ENCODE measurements at regions not wholly inside any gene's neighbourhood (a gene's known extent, or its start where the extent isn't known, plus 50 kb on each side); places are given as distances from the start of the nearest gene placed in this dataset.

- H3K27me3 Mint-ChIP-seq: peaks cover 4% of the 10 kb centered on the region
- ChIA-PET POLR2A (no interaction called here), CTCF (interaction anchor here (1.5 kb wide), 1 partner anchor 9 kb away, joined by 4 read pairs; no protein-coding TSS in a partner anchor)
- H3K27ac Mint-ChIP-seq: no peak overlapping the region
- no peak for TF ChIP-seq CTCF (IDR thresholded peaks at IDR 0.05)
- H3K36me3 Mint-ChIP-seq (ENCODE audit: low read depth): no peaks in the 10 kb centered on the region
- intact Hi-C loops (cut with micrococcal nuclease): no loop called here
- DNase-seq (no peak), ATAC-seq (no peak)
- no peaks in the 10 kb centered on the region for H3K9me3 Mint-ChIP-seq
- H3K4me1 Mint-ChIP-seq (ENCODE audit: low read depth): no peaks in the 10 kb centered on the region
- no peak overlapping the region for H3K4me3 Mint-ChIP-seq
These were observed 403.0 kb downstream of the LMO7 start for GRCh38 chr13:76038920-76039716.

DNA sequence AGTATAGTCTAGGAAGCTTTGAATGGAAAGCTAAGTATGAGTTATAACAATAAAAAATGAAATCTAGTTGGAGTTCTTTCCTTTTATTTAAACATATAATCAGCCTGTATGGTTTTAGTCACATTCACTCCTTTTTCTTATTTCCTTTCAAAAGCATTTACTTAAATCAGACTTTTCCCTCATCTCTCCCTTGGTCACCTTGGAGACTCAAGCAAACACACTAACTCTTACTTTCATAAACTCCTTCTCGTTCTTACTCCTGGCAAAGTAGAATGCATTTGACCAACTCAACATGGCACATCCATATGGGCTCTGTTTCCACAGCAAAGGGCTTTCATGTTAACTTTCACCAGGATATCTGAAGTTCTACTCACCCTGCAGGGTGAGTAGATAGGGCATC is 400.0 kb downstream of the LMO7 start:
- no peak for DNase-seq
- ChIA-PET CTCF (interaction anchor here (0.8 kb wide), 1 partner anchor 166 kb away, joined by 3 read pairs; no protein-coding TSS in a partner anchor), POLR2A (no interaction called here)
- Mint-ChIP-seq H3K9me3 (no peaks in the 10 kb centered on the region), H3K4me1 (ENCODE audit: low read depth) (no peaks in the 10 kb centered on the region), H3K36me3 (ENCODE audit: low read depth) (no peaks in the 10 kb centered on the region), H3K4me3 (no peak overlapping the region), H3K27ac (no peak overlapping the region), H3K27me3 (peaks cover 6% of the 10 kb centered on the region)
- ATAC-seq: no peak
- intact Hi-C loops (cut with micrococcal nuclease): no loop called here
- TF ChIP-seq CTCF (IDR thresholded peaks at IDR 0.05): no peak

DNA sequence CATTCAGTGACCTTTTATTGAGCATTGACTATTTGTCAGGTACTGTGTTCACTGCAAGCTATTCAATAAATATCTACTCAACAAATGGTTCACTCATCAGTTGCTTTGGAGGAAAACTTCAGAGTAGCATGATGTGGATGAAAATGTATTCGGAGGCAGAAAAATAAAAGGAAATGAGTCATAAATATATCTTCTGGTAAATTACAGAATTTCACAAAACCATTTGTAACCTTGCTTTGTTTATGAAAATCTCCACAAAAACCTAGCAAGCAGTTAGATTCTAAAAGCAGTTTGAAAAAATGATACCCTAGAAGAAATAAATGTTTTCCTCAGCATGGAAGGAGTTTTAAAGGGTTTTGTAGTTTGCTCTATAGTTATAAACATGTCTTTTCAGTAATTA is 399.6 kb downstream of the LMO7 start:
- ATAC-seq: no peak

GRCh38 chr13:76029706-76030105 is 393.6 kb downstream of the LMO7 start:
- H3K9me3 Mint-ChIP-seq: no peaks in the 10 kb centered on the region
- ATAC-seq: no peak
- no peak for DNase-seq
- H3K36me3 Mint-ChIP-seq (ENCODE audit: low read depth): no peaks in the 10 kb centered on the region
- TF ChIP-seq CTCF (IDR thresholded peaks at IDR 0.05): no peak
- POLR2A ChIA-PET: no interaction called here
- intact Hi-C loops (cut with micrococcal nuclease): no loop called here
- H3K4me3 Mint-ChIP-seq: no peak overlapping the region
- no peak overlapping the region for H3K27ac Mint-ChIP-seq
- CTCF ChIA-PET: interaction anchor here (1.1 to 1.7 kb wide), 3 partner anchors 9 to 334 kb away, joined by 4 read pairs; no protein-coding TSS in a partner anchor
- H3K27me3 Mint-ChIP-seq: peaks cover 6% of the 10 kb centered on the region
- H3K4me1 Mint-ChIP-seq (ENCODE audit: low read depth): peaks cover 2% of the 10 kb centered on the region

More for the DNA sequence above, 399.6 kb downstream of the LMO7 start:
- TF ChIP-seq CTCF (IDR thresholded peaks at IDR 0.05): no peak
- no peak for DNase-seq
- ChIA-PET CTCF (interaction anchor here (1.0 kb wide), 1 partner anchor 193 kb away, joined by 3 read pairs; no protein-coding TSS in a partner anchor), POLR2A (no interaction called here)
- no peaks in the 10 kb centered on the region for H3K36me3 Mint-ChIP-seq (ENCODE audit: low read depth)
- no peaks in the 10 kb centered on the region for H3K9me3 Mint-ChIP-seq
- no peak overlapping the region for H3K27ac Mint-ChIP-seq
- intact Hi-C loops (cut with micrococcal nuclease): no loop called here
- peaks cover 6% of the 10 kb centered on the region for H3K27me3 Mint-ChIP-seq
- no peak overlapping the region for H3K4me3 Mint-ChIP-seq
- no peaks in the 10 kb centered on the region for H3K4me1 Mint-ChIP-seq (ENCODE audit: low read depth)

- peaks cover 6% of the 10 kb centered on the region for H3K27me3 Mint-ChIP-seq
- H3K9me3 Mint-ChIP-seq: no peaks in the 10 kb centered on the region
- peaks cover 2% of the 10 kb centered on the region for H3K4me1 Mint-ChIP-seq (ENCODE audit: low read depth)
- no peak for TF ChIP-seq CTCF (IDR thresholded peaks at IDR 0.05)
- H3K36me3 Mint-ChIP-seq (ENCODE audit: low read depth): no peaks in the 10 kb centered on the region
- CTCF ChIA-PET: interaction anchor here (1.7 kb wide), 1 partner anchor 333 kb away, joined by 4 read pairs; no protein-coding TSS in a partner anchor
- DNase-seq: no peak
- POLR2A ChIA-PET: no interaction called here
- no peak overlapping the region for H3K4me3 Mint-ChIP-seq
- intact Hi-C loops (cut with micrococcal nuclease): no loop called here
- ATAC-seq: no peak
- H3K27ac Mint-ChIP-seq: no peak overlapping the region
These were observed 393.0 kb downstream of the LMO7 start for GRCh38 chr13:76029088-76029487.
